HepG2 (cell line): ENCODE measurements at regions not wholly inside any gene's neighbourhood (a gene's known extent, or its start where the extent isn't known, plus 50 kb on each side); places are given as distances from the start of the nearest gene placed in this dataset.

Experiments used
- ATAC-seq: fragments of 200-7000 bp; cut with Tn5 transposase; 3 replicates; pipeline ENCODE4 v1.9.1; 2020; ENCODE audit warnings: mild to moderate bottlenecking, moderate library complexity
- BruUV-seq: library from RNA; stranded (reverse); fragments of 400-500 nt; replicated peaks from 2 replicates; lab custom pipeline; 2021; lab: Mats Ljungman, UMichigan
- CTCF ChIA-PET: fragments of 300-600 bp; formaldehyde crosslinking; extraction: SDS; loops from one replicate; lab custom pipeline; 2021; ENCODE audit warnings: low total read pairs, inconsistent platforms, low intra/inter-chr PET ratio; lab: Yijun Ruan, JAX
- POLR2A ChIA-PET: fragments of 350-600 bp; sonication (Branson Sonifier 250); formaldehyde crosslinking; loops from one replicate; lab custom pipeline; 2020; ENCODE audit warnings: antibody characterized with exemption, inconsistent platforms; lab: Yijun Ruan, JAX
- DNase-seq: peaks from one replicate; pipeline ENCODE4 v3.0.0-alpha.2; 2015; ENCODE audit warnings: low spot score
- FAIRE-seq: peaks from 3 replicates; lab custom pipeline; 2011; peaks lifted over from hg19 to GRCh38; lab: Jason Lieb, UNC
- H2AFZ ChIP-seq: one replicate; pipeline ENCODE4 v1.6.1; 2011; ENCODE audit warnings: low read length, inconsistent platforms
- H3K27ac ChIP-seq: fragments of 300-600 bp; 3 replicates; pipeline ENCODE4 v1.8.0; 2011; ENCODE audit warnings: mixed run types, mild to moderate bottlenecking, mixed read lengths, low read length, inconsistent platforms; ENCODE audit not compliant: insufficient read depth; ENCODE audit errors: extremely low read length
- H3K27me3 ChIP-seq, 2 experiments: fragments of 200-600 bp in 1 of 2; 2 replicates in 1 of 2; 3 replicates in 1 of 2; pipeline versions ENCODE4 v1.6.0 to v1.8.0; 2011; ENCODE audit warnings: low read length in 2 of 2, mild to moderate bottlenecking in 2 of 2, moderate library complexity in 2 of 2, inconsistent platforms in 1 of 2; ENCODE audit not compliant: insufficient read depth in 2 of 2, control insufficient read depth in 1 of 2
- H3K36me3 ChIP-seq, 2 experiments: fragments of 200-600 bp in 1 of 2; replicated peaks in 1 of 2; 2 replicates in 1 of 2; 3 replicates in 1 of 2; pipeline versions ENCODE4 v1.5.1 to v1.8.0; 2011; ENCODE audit warnings: low read length in 2 of 2, inconsistent platforms in 1 of 2; ENCODE audit not compliant: insufficient read depth in 2 of 2, control insufficient read depth in 1 of 2
- H3K4me1 ChIP-seq: 2 replicates; pipeline ENCODE4 v1.5.1; 2012; ENCODE audit warnings: low read length, inconsistent platforms; ENCODE audit not compliant: insufficient read depth
- H3K4me2 ChIP-seq: 2 replicates; pipeline ENCODE4 v1.6.0; 2011; ENCODE audit warnings: low read depth, low read length, inconsistent platforms
- H3K4me3 ChIP-seq, 3 experiments: fragments of 200-600 bp in 1 of 3; sonication (generic), shearing (Covaris generic) in 1 of 3; replicated peaks in 1 of 3; 2 replicates each; pipeline ENCODE4 v1.5.1; 2011 to 2016; ENCODE audit warnings: low read length in 3 of 3, inconsistent platforms in 2 of 3, low read depth in 2 of 3, mild to moderate bottlenecking in 2 of 3, control low read depth in 1 of 3, mixed read lengths in 1 of 3; ENCODE audit not compliant: insufficient read depth in 1 of 3
- H3K79me2 ChIP-seq: one replicate; pipeline ENCODE4 v1.6.1; 2011; ENCODE audit warnings: low read length, inconsistent platforms; ENCODE audit not compliant: insufficient read depth
- H3K9ac ChIP-seq: 2 replicates; pipeline ENCODE4 v1.6.0; 2011; ENCODE audit warnings: mild to moderate bottlenecking, low read depth, low read length, inconsistent platforms; ENCODE audit not compliant: insufficient read depth
- H3K9me3 ChIP-seq: 2 replicates; pipeline ENCODE4 v1.5.1; 2012; ENCODE audit warnings: mild to moderate bottlenecking, low read length
- H4K20me1 ChIP-seq: 2 replicates; pipeline ENCODE4 v1.6.0; 2011; ENCODE audit warnings: inconsistent platforms, mild to moderate bottlenecking, low read length, moderate library complexity; ENCODE audit not compliant: insufficient read depth
- CENPX ChIP-seq: sonication (generic); formaldehyde crosslinking; IDR thresholded peaks from 2 replicates; pipeline ENCODE4 v1.9.0; 2021; ENCODE audit warnings: mild to moderate bottlenecking, missing genetic modification reagents, moderate library complexity
- CHCHD3 ChIP-seq: sonication (generic); formaldehyde crosslinking; IDR thresholded peaks from 2 replicates; pipeline ENCODE4 v1.8.0; 2022; ENCODE audit warnings: mild to moderate bottlenecking, missing genetic modification reagents, moderate library complexity
- ETV6 ChIP-seq: sonication (generic); formaldehyde crosslinking; conservative IDR thresholded peaks from 2 replicates; pipeline ENCODE4 v1.4.0; 2020; ENCODE audit warnings: missing genetic modification reagents
- SMC3 ChIP-seq: IDR thresholded peaks from 2 replicates; pipeline ENCODE4 v1.6.1; 2011; ENCODE audit warnings: low read length, improper control_type of control experiment
- ZNF251 ChIP-seq: sonication (generic); formaldehyde crosslinking; IDR thresholded peaks from 2 replicates; pipeline ENCODE4 v1.9.0; 2021; ENCODE audit warnings: mild to moderate bottlenecking, missing genetic modification reagents
- ZNF331 ChIP-seq: sonication (generic); formaldehyde crosslinking; IDR thresholded peaks from 2 replicates; pipeline ENCODE4 v1.4.0; 2020; ENCODE audit warnings: missing genetic modification reagents
- ZNF44 ChIP-seq: sonication (generic); formaldehyde crosslinking; IDR thresholded peaks from 2 replicates; pipeline ENCODE4 v1.5.1; 2020; ENCODE audit warnings: mild to moderate bottlenecking, missing genetic modification reagents
- ZNF460 ChIP-seq: sonication (generic); formaldehyde crosslinking; IDR thresholded peaks from 2 replicates; pipeline ENCODE4 v1.5.1; 2020; ENCODE audit warnings: missing genetic modification reagents, mild to moderate bottlenecking, borderline replicate concordance
- ZNF674 ChIP-seq: sonication (generic); formaldehyde crosslinking; IDR thresholded peaks from 2 replicates; pipeline ENCODE4 v1.5.0; 2020; ENCODE audit warnings: low read depth, mild to moderate bottlenecking, missing genetic modification reagents
- WGBS: methylation state at CpG from one replicate; pipeline ENCODE4 v1.1.6; 2017; ENCODE audit warnings: low lambda C conversion rate; 5-methylcytosine and 5-hydroxymethylcytosine counted together
- in situ Hi-C: cut with HindIII; loops from 2 replicates; pipeline ENCODE4 v1.10.0; 2017; ENCODE audit warnings: low pct_unique_long_range_greater_than_20kb; ENCODE audit not compliant: extremely low pct_ligation_motif_present
- intact Hi-C: fragments of 100-400 bp; cut with micrococcal nuclease; formaldehyde crosslinking; loops from one replicate; pipeline ENCODE4 v1.10.0; 2022; ENCODE audit not compliant: unreplicated experiment
- TF ChIP-seq, protein P1 (sequence below): IDR thresholded peaks from 2 replicates; pipeline ENCODE4 v1.4.0; 2020; ENCODE audit warnings: mild to moderate bottlenecking, missing genetic modification reagents

DNA sequence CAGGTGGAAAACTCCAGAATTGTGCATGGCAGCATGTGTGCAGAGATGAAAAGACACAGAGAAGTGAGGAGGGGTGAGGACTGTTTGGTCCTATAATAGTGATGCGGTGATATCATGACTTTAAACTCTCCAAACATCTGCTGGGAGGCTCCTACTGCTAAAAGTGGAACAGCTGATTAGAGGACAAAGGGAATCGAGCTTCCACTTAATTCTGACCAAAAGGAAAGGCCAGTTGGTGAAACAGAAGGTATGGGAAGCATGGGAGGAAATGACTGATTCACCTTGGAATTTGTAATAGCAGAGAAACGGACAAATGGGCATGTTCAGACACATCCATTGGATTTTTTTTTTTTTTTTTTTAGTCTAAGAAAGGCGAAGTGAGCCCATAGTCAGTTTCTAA lies 67.5 kb upstream of the MAMDC2 start:
- Histone ChIP-seq H3K4me2 (no peak overlapping the region), H3K79me2 (no peaks in the 10 kb centered on the region), H3K9me3 (no peaks in the 10 kb centered on the region), H3K27me3 (peaks cover 3 to 13% of the 10 kb centered on the region in 2 experiments; a peak in 2 of 5 replicates), H2AFZ (no peak overlapping the region), H4K20me1 (no peaks in the 10 kb centered on the region)
- ChIA-PET POLR2A (no interaction called here), CTCF (no interaction called here)
- DNase-seq: no peak
- TF ChIP-seq ZNF674 (CRISPR knock-in tag) (no peak), ZNF460 (no peak), ETV6 (no peak), ZNF44 (CRISPR knock-in tag) (no peak), CENPX (no peak), SMC3 (no peak), CHCHD3 (CRISPR knock-in tag) (no peak), ZNF251 (no peak), ZNF331 (CRISPR knock-in tag) (no peak)
- TF ChIP-seq, protein P1, sequence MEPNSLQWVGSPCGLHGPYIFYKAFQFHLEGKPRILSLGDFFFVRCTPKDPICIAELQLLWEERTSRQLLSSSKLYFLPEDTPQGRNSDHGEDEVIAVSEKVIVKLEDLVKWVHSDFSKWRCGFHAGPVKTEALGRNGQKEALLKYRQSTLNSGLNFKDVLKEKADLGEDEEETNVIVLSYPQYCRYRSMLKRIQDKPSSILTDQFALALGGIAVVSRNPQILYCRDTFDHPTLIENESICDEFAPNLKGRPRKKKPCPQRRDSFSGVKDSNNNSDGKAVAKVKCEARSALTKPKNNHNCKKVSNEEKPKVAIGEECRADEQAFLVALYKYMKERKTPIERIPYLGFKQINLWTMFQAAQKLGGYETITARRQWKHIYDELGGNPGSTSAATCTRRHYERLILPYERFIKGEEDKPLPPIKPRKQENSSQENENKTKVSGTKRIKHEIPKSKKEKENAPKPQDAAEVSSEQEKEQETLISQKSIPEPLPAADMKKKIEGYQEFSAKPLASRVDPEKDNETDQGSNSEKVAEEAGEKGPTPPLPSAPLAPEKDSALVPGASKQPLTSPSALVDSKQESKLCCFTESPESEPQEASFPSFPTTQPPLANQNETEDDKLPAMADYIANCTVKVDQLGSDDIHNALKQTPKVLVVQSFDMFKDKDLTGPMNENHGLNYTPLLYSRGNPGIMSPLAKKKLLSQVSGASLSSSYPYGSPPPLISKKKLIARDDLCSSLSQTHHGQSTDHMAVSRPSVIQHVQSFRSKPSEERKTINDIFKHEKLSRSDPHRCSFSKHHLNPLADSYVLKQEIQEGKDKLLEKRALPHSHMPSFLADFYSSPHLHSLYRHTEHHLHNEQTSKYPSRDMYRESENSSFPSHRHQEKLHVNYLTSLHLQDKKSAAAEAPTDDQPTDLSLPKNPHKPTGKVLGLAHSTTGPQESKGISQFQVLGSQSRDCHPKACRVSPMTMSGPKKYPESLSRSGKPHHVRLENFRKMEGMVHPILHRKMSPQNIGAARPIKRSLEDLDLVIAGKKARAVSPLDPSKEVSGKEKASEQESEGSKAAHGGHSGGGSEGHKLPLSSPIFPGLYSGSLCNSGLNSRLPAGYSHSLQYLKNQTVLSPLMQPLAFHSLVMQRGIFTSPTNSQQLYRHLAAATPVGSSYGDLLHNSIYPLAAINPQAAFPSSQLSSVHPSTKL: no peak
- TF ChIP-seq, all 625 proteins: peak for 0
- Histone ChIP-seq H3K9ac (no peak overlapping the region), H3K4me1 (no peaks in the 10 kb centered on the region), H3K4me3 (no peak overlapping the region), H3K27ac (no peak overlapping the region), H3K36me3 (no peaks in the 10 kb centered on the region)
- in situ Hi-C loops: loop anchor here (10.0 kb wide), 1 partner anchor 259 kb away; no protein-coding TSS in a partner anchor
- FAIRE-seq (no peak), ATAC-seq (no peak)
- WGBS: 4% methylated on average over 4 of the region's 4 CpGs
- BruUV-seq: no TSS peak
- intact Hi-C loops: no loop called here
